Activated T-cell treated with anti-CD3 and anti-CD28 coated beads, Interleukin-2, amount 50 U/mL, for 24 hours (primary cell): ENCODE measurements at regions not wholly inside any gene's neighbourhood (a gene's known extent, or its start where the extent isn't known, plus 50 kb on each side); places are given as distances from the start of the nearest gene placed in this dataset.
A peak's percentile ranks its signal among the peaks of the same experiment; 100 is the strongest.

Source experiments
- DNase-seq: peaks from one replicate; pipeline ENCODE4 v3.0.0-alpha.2; 2020
- H3K27ac Mint-ChIP-seq: 2 replicates; pipeline ENCODE4 v1.8.0; 2020; ENCODE audit warnings: mild to moderate bottlenecking, mixed read lengths
- H3K27me3 Mint-ChIP-seq: 2 replicates; pipeline ENCODE4 v1.8.0; 2020; ENCODE audit warnings: mixed read lengths
- H3K36me3 Mint-ChIP-seq: 2 replicates; pipeline ENCODE4 v1.8.0; 2020; ENCODE audit warnings: low read depth, mixed read lengths
- H3K4me1 Mint-ChIP-seq: 2 replicates; pipeline ENCODE4 v1.8.0; 2020; ENCODE audit warnings: low read depth, mixed read lengths
- H3K4me3 Mint-ChIP-seq: 2 replicates; pipeline ENCODE4 v1.8.0; 2020; ENCODE audit warnings: mild to moderate bottlenecking, moderate library complexity, mixed read lengths
- H3K9me3 Mint-ChIP-seq: 2 replicates; pipeline ENCODE4 v1.8.0; 2020; ENCODE audit warnings: mixed read lengths

GRCh38 chr6:149208134-149208601, 109.3 kb upstream of the TAB2 start:
- H3K27ac Mint-ChIP-seq: no peak overlapping the region
- DNase-seq: no peak
- H3K9me3 Mint-ChIP-seq: peaks cover 5% of the 10 kb centered on the region
- peaks cover 8% of the 10 kb centered on the region for H3K4me1 Mint-ChIP-seq
- H3K4me3 Mint-ChIP-seq: no peak overlapping the region
- no peaks in the 10 kb centered on the region for H3K36me3 Mint-ChIP-seq
- H3K27me3 Mint-ChIP-seq: no peaks in the 10 kb centered on the region

- no peak for DNase-seq
- Mint-ChIP-seq H3K27ac (no peak overlapping the region), H3K4me3 (peak overlapping the region; percentile 33), H3K9me3 (peaks cover 5% of the 10 kb centered on the region), H3K4me1 (peaks cover 6% of the 10 kb centered on the region), H3K27me3 (no peaks in the 10 kb centered on the region), H3K36me3 (no peaks in the 10 kb centered on the region)
Measured at GRCh38 chr6:149209871-149210775, 107.4 kb upstream of the TAB2 start.

GRCh38 chr6:149211046-149211571, 106.4 kb upstream of the TAB2 start:
- peak; percentile 52 for DNase-seq
- H3K27ac Mint-ChIP-seq: no peak overlapping the region
- H3K4me3 Mint-ChIP-seq: peak overlapping the region; percentile 33
- H3K9me3 Mint-ChIP-seq: peaks cover 5% of the 10 kb centered on the region
- H3K27me3 Mint-ChIP-seq: no peaks in the 10 kb centered on the region
- H3K4me1 Mint-ChIP-seq: peaks cover 10% of the 10 kb centered on the region
- no peaks in the 10 kb centered on the region for H3K36me3 Mint-ChIP-seq

GRCh38 chr6:149212206-149212605, 105.3 kb upstream of the TAB2 start:
- DNase-seq: no peak
- no peaks in the 10 kb centered on the region for H3K27me3 Mint-ChIP-seq
- no peak overlapping the region for H3K4me3 Mint-ChIP-seq
- peaks cover 16% of the 10 kb centered on the region for H3K4me1 Mint-ChIP-seq
- H3K9me3 Mint-ChIP-seq: peaks cover 5% of the 10 kb centered on the region
- no peaks in the 10 kb centered on the region for H3K36me3 Mint-ChIP-seq
- no peak overlapping the region for H3K27ac Mint-ChIP-seq

GRCh38 chr6:149212892-149213801, 104.4 kb upstream of the TAB2 start:
- H3K9me3 Mint-ChIP-seq: peaks cover 5% of the 10 kb centered on the region
- peak; percentile 43 for DNase-seq
- no peak overlapping the region for H3K27ac Mint-ChIP-seq
- H3K36me3 Mint-ChIP-seq: no peaks in the 10 kb centered on the region
- H3K27me3 Mint-ChIP-seq: no peaks in the 10 kb centered on the region
- peaks cover 24% of the 10 kb centered on the region for H3K4me1 Mint-ChIP-seq
- H3K4me3 Mint-ChIP-seq: no peak overlapping the region

GRCh38 chr6:149213829-149214228, 103.7 kb upstream of the TAB2 start:
- Mint-ChIP-seq H3K4me3 (no peak overlapping the region), H3K27ac (no peak overlapping the region), H3K36me3 (no peaks in the 10 kb centered on the region), H3K27me3 (no peaks in the 10 kb centered on the region), H3K4me1 (peaks cover 31% of the 10 kb centered on the region), H3K9me3 (peaks cover 5% of the 10 kb centered on the region)
- no peak for DNase-seq

GRCh38 chr6:149216459-149216858, 101.1 kb upstream of the TAB2 start:
- Mint-ChIP-seq H3K9me3 (peaks cover 5% of the 10 kb centered on the region), H3K27me3 (no peaks in the 10 kb centered on the region), H3K4me1 (peaks cover 33% of the 10 kb centered on the region), H3K27ac (peak overlapping the region; percentile 11), H3K4me3 (no peak overlapping the region), H3K36me3 (no peaks in the 10 kb centered on the region)
- no peak for DNase-seq

GRCh38 chr6:149217466-149217888, 100.0 kb upstream of the TAB2 start:
- no peak overlapping the region for H3K27ac Mint-ChIP-seq
- peaks cover 33% of the 10 kb centered on the region for H3K4me1 Mint-ChIP-seq
- H3K4me3 Mint-ChIP-seq: no peak overlapping the region
- H3K27me3 Mint-ChIP-seq: no peaks in the 10 kb centered on the region
- DNase-seq: no peak
- H3K9me3 Mint-ChIP-seq: no peaks in the 10 kb centered on the region
- H3K36me3 Mint-ChIP-seq: no peaks in the 10 kb centered on the region

- H3K36me3 Mint-ChIP-seq: no peaks in the 10 kb centered on the region
- no peak overlapping the region for H3K4me3 Mint-ChIP-seq
- no peaks in the 10 kb centered on the region for H3K9me3 Mint-ChIP-seq
- H3K27ac Mint-ChIP-seq: peak overlapping the region; percentile 27
- peaks cover 33% of the 10 kb centered on the region for H3K4me1 Mint-ChIP-seq
- DNase-seq: no peak
- no peaks in the 10 kb centered on the region for H3K27me3 Mint-ChIP-seq
Measured at GRCh38 chr6:149218471-149218870, 99.0 kb upstream of the TAB2 start.

GRCh38 chr6:149218915-149219314, 98.6 kb upstream of the TAB2 start:
- Mint-ChIP-seq H3K27ac (peak overlapping the region; percentile 27), H3K36me3 (no peaks in the 10 kb centered on the region), H3K4me3 (no peak overlapping the region), H3K27me3 (no peaks in the 10 kb centered on the region), H3K9me3 (no peaks in the 10 kb centered on the region), H3K4me1 (peaks cover 33% of the 10 kb centered on the region)
- DNase-seq: no peak

- no peak overlapping the region for H3K27ac Mint-ChIP-seq
- no peak for DNase-seq
- H3K27me3 Mint-ChIP-seq: no peaks in the 10 kb centered on the region
- no peak overlapping the region for H3K4me3 Mint-ChIP-seq
- peaks cover 31% of the 10 kb centered on the region for H3K4me1 Mint-ChIP-seq
- H3K36me3 Mint-ChIP-seq: no peaks in the 10 kb centered on the region
- no peaks in the 10 kb centered on the region for H3K9me3 Mint-ChIP-seq
Measured at GRCh38 chr6:149220882-149221773, 96.4 kb upstream of the TAB2 start.

GRCh38 chr6:149221774-149222070, 95.8 kb upstream of the TAB2 start:
- Mint-ChIP-seq H3K4me3 (no peak overlapping the region), H3K27ac (no peak overlapping the region), H3K36me3 (no peaks in the 10 kb centered on the region), H3K27me3 (no peaks in the 10 kb centered on the region), H3K9me3 (no peaks in the 10 kb centered on the region), H3K4me1 (peaks cover 28% of the 10 kb centered on the region)
- DNase-seq: no peak

GRCh38 chr6:149223120-149223903, 94.2 kb upstream of the TAB2 start:
- Mint-ChIP-seq H3K27me3 (no peaks in the 10 kb centered on the region), H3K36me3 (no peaks in the 10 kb centered on the region), H3K9me3 (no peaks in the 10 kb centered on the region), H3K27ac (no peak overlapping the region), H3K4me3 (no peak overlapping the region), H3K4me1 (peaks cover 15% of the 10 kb centered on the region)
- no peak for DNase-seq
